22Rv1 (cell line): ENCODE measurements at regions not wholly inside any gene's neighbourhood (a gene's known extent, or its start where the extent isn't known, plus 50 kb on each side); places are given as distances from the start of the nearest gene placed in this dataset.

ENCODE experiments used
- ZFX ChIP-seq: fragments of 450-650 bp; IDR thresholded peaks from 2 replicates; pipeline ENCODE4 v1.6.1; 2017; ENCODE audit warnings: antibody characterized with exemption, borderline replicate concordance
- TF ChIP-seq, protein P1 (sequence below): fragments of 450-650 bp; IDR thresholded peaks from 2 replicates; pipeline ENCODE4 v1.5.1; 2017; ENCODE audit warnings: mild to moderate bottlenecking

DNA sequence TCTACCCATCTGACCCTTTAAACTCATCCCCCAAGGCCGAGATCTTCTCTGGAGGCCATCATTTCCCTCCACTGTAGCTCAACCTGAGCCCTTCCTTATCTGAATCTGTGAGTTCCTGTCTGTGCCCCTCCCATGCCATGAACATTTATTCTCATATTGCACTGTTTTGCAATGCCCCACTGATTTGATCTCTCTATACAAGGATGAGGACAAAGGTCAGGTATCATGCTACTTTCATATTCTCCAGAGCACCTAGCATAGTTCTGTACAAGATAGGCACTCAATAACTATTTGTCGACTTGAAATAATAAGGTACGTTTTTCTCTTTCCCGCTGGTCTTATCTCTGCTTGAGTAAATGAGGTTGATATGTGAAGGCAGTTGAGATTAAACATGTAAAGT is 135.5 kb downstream of the KLF5 start:
- TF ChIP-seq, protein P1, sequence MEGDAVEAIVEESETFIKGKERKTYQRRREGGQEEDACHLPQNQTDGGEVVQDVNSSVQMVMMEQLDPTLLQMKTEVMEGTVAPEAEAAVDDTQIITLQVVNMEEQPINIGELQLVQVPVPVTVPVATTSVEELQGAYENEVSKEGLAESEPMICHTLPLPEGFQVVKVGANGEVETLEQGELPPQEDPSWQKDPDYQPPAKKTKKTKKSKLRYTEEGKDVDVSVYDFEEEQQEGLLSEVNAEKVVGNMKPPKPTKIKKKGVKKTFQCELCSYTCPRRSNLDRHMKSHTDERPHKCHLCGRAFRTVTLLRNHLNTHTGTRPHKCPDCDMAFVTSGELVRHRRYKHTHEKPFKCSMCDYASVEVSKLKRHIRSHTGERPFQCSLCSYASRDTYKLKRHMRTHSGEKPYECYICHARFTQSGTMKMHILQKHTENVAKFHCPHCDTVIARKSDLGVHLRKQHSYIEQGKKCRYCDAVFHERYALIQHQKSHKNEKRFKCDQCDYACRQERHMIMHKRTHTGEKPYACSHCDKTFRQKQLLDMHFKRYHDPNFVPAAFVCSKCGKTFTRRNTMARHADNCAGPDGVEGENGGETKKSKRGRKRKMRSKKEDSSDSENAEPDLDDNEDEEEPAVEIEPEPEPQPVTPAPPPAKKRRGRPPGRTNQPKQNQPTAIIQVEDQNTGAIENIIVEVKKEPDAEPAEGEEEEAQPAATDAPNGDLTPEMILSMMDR = no peak
- no peak for TF ChIP-seq ZFX
